KMS-11 (cell line): ENCODE measurements at regions not wholly inside any gene's neighbourhood (a gene's known extent, or its start where the extent isn't known, plus 50 kb on each side); places are given as distances from the start of the nearest gene placed in this dataset.

Experiments used
- H2AFZ ChIP-seq: fragments of 200-600 bp; sonication (generic); 2 replicates; pipeline ENCODE4 v1.6.1; 2016; ENCODE audit warnings: antibody characterized with exemption, mixed run types, low read depth
- H3K27ac ChIP-seq: fragments of 200-600 bp; sonication (generic); 2 replicates; pipeline ENCODE4 v1.6.1; 2016; ENCODE audit warnings: mild to moderate bottlenecking, mixed run types
- H3K27me3 ChIP-seq: fragments of 200-600 bp; sonication (generic); 2 replicates; pipeline ENCODE4 v1.6.1; 2017; ENCODE audit warnings: mild to moderate bottlenecking, low read depth, mixed run types, moderate library complexity; ENCODE audit not compliant: insufficient read depth
- H3K36me3 ChIP-seq: fragments of 200-600 bp; sonication (generic); 2 replicates; pipeline ENCODE4 v1.6.1; 2017; ENCODE audit warnings: mild to moderate bottlenecking, mixed run types; ENCODE audit not compliant: insufficient read depth
- H3K4me1 ChIP-seq: fragments of 200-600 bp; sonication (generic); 2 replicates; pipeline ENCODE4 v1.6.1; 2016; ENCODE audit warnings: mild to moderate bottlenecking, low read depth, mixed run types; ENCODE audit not compliant: poor library complexity, severe bottlenecking
- H3K4me2 ChIP-seq: fragments of 200-600 bp; sonication (generic); 2 replicates; pipeline ENCODE4 v1.7.0; 2016; ENCODE audit warnings: mild to moderate bottlenecking, mixed run types
- H3K4me3 ChIP-seq: fragments of 200-600 bp; sonication (generic); IDR thresholded peaks from 2 replicates; pipeline ENCODE4 v1.6.1; 2017; ENCODE audit warnings: low read depth, low read length, mixed read lengths; ENCODE audit not compliant: insufficient read depth
- H3K79me2 ChIP-seq: fragments of 200-600 bp; sonication (generic); 2 replicates; pipeline ENCODE4 v1.6.1; 2016; ENCODE audit warnings: low read depth, mixed run types; ENCODE audit not compliant: insufficient read depth
- H3K9ac ChIP-seq: fragments of 200-600 bp; sonication (generic); 2 replicates; pipeline ENCODE4 v1.6.1; 2016; ENCODE audit warnings: mild to moderate bottlenecking, mixed run types
- H4K20me1 ChIP-seq: fragments of 200-600 bp; sonication (generic); 2 replicates; pipeline ENCODE4 v1.6.1; 2016; ENCODE audit warnings: mild to moderate bottlenecking, mixed run types; ENCODE audit not compliant: insufficient read depth
- TF ChIP-seq, protein P1 (sequence below): fragments of 200-600 bp; sonication (generic); conservative IDR thresholded peaks from 2 replicates; pipeline ENCODE4 v1.6.1; 2017; ENCODE audit warnings: low read depth, mild to moderate bottlenecking, antibody characterized with exemption, low read length, moderate library complexity, mixed read lengths

DNA sequence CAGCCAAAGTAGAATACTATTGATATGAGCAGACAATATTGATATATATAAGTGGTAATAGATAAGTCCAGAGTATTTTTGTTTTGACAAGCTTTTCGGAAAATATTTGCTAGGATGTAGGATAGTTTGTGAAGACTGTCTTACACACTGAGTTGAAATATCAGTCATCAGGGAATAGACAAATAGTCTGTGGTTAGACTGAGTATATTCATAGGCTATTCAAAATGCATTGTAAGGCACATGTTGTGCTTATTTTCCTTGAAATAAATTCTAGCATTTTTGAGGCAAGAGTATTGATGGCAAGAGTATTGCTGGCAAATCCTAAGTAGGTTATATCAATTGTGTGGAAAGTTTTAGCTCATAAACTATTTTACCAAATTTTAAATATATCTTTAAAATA, 201.1 kb downstream of the LRIG3 start:
- Histone ChIP-seq H2AFZ (no peak overlapping the region), H3K79me2 (no peaks in the 10 kb centered on the region), H3K4me3 (no peak overlapping the region), H3K36me3 (no peaks in the 10 kb centered on the region), H3K27ac (no peak overlapping the region), H3K4me2 (no peak overlapping the region), H4K20me1 (no peaks in the 10 kb centered on the region), H3K27me3 (no peaks in the 10 kb centered on the region), H3K9ac (no peak overlapping the region), H3K4me1 (no peaks in the 10 kb centered on the region)
- TF ChIP-seq, protein P1, sequence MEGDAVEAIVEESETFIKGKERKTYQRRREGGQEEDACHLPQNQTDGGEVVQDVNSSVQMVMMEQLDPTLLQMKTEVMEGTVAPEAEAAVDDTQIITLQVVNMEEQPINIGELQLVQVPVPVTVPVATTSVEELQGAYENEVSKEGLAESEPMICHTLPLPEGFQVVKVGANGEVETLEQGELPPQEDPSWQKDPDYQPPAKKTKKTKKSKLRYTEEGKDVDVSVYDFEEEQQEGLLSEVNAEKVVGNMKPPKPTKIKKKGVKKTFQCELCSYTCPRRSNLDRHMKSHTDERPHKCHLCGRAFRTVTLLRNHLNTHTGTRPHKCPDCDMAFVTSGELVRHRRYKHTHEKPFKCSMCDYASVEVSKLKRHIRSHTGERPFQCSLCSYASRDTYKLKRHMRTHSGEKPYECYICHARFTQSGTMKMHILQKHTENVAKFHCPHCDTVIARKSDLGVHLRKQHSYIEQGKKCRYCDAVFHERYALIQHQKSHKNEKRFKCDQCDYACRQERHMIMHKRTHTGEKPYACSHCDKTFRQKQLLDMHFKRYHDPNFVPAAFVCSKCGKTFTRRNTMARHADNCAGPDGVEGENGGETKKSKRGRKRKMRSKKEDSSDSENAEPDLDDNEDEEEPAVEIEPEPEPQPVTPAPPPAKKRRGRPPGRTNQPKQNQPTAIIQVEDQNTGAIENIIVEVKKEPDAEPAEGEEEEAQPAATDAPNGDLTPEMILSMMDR = no peak

DNA sequence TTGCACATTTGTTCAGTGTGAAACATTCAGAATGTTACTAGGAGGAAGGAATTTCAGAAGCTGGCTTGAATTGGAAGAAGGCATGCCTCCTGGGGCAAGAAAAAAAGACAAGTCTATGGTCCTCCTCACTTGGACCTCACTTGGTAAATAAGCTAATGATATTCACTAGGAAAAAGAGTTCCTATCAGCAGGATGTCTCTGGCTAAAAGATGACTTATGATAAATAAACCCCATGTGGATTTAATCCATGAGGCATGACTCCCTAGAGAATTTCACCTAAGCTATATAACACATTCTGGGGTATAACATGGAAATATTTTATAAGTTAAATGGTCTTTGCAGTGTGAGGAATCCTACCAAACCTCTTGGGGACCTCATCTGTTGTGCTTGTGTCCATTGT, 199.9 kb downstream of the LRIG3 start:
- Histone ChIP-seq H3K36me3 (no peaks in the 10 kb centered on the region), H4K20me1 (no peaks in the 10 kb centered on the region), H2AFZ (no peak overlapping the region), H3K4me3 (no peak overlapping the region), H3K4me1 (no peaks in the 10 kb centered on the region), H3K27ac (no peak overlapping the region), H3K79me2 (no peaks in the 10 kb centered on the region), H3K9ac (no peak overlapping the region), H3K27me3 (no peaks in the 10 kb centered on the region), H3K4me2 (no peak overlapping the region)
- TF ChIP-seq, protein P1 = no peak

DNA sequence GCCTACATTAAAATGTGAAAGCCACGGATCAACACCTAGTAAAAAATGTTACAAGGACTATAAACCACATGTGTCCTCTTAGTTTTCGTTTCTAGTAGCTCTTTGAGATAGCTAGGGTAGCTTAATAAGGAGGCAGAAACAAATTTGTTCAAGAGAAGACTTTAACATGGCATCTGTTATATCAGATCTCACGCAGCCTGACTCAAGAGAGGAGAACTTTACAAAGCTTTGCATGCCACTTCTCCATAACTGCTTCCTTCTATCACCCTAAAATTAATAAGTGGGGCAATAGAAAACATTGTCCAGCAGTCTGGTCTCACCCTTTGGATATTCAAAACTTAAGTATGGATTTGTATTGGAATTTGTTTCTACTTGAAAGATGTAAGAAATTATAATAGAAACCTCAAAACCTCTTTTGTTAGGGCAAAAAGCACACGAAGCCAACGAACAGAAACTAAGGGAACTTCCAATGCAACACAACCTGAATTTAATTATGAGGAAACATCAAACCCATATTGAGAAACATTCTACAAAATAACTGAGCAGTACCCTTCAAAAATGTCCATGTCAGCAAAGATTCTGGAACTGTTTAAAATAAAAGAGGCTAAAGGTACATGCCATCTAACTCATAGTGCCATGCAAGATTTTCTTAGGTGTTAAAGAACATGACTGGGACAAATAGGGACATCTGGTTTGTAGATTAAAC, 194.8 kb downstream of the LRIG3 start:
- Histone ChIP-seq H3K4me3 (no peak overlapping the region), H3K4me2 (no peak overlapping the region), H3K36me3 (no peaks in the 10 kb centered on the region), H3K9ac (no peak overlapping the region), H3K4me1 (no peaks in the 10 kb centered on the region), H3K27me3 (no peaks in the 10 kb centered on the region), H2AFZ (no peak overlapping the region), H4K20me1 (no peaks in the 10 kb centered on the region), H3K79me2 (no peaks in the 10 kb centered on the region), H3K27ac (no peak overlapping the region)
- TF ChIP-seq, protein P1 = no peak

DNA sequence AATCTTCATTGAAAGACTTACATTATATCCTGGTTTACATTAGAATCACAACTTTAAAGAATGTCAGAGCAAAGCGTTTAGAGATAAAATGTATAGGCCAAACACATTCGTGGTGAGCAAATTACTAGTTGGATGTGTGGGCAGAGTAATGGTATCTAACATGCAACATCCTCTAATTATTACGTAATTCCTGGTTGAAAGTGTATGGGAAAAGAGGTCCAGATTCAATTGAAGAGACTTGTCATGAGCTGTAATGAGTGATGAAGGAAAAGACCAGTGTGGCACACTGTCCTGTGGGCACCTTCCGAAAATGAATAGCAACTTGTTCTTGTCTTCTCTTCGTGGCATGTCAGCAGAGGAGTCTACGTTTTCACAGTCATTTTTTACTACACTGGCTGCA, 192.8 kb downstream of the LRIG3 start:
- H4K20me1 ChIP-seq = no peaks in the 10 kb centered on the region
- H3K4me1 ChIP-seq = no peaks in the 10 kb centered on the region
- no peak overlapping the region for H3K4me2 ChIP-seq
- H3K27ac ChIP-seq = no peak overlapping the region
- H2AFZ ChIP-seq = no peak overlapping the region
- TF ChIP-seq, protein P1 = no peak
- no peak overlapping the region for H3K4me3 ChIP-seq
- no peaks in the 10 kb centered on the region for H3K36me3 ChIP-seq
- H3K27me3 ChIP-seq = no peaks in the 10 kb centered on the region
- H3K79me2 ChIP-seq = no peaks in the 10 kb centered on the region
- no peak overlapping the region for H3K9ac ChIP-seq
